MM.1S (cell line): ENCODE measurements at regions not wholly inside any gene's neighbourhood (a gene's known extent, or its start where the extent isn't known, plus 50 kb on each side); places are given as distances from the start of the nearest gene placed in this dataset.

ENCODE experiments used
- CTCF ChIP-seq: fragments of 300-600 bp; sonication (generic); IDR thresholded peaks from 2 replicates; pipeline ENCODE4 v1.5.1; 2016; ENCODE audit warnings: antibody characterized with exemption, low read length, mixed read lengths
- EZH2 ChIP-seq: fragments of 300-600 bp; sonication (generic); optimal IDR thresholded peaks from 2 replicates; pipeline ENCODE3; 2017; ENCODE audit warnings: low read depth, mild to moderate bottlenecking, antibody characterized with exemption, low read length, mixed read lengths
- EZH2phosphoT487 ChIP-seq: fragments of 300-600 bp; sonication (generic); IDR thresholded peaks from 2 replicates; pipeline ENCODE4 v1.6.1; 2018; ENCODE audit warnings: antibody characterized with exemption, low read length

- no peak for TF ChIP-seq CTCF
- no peak for TF ChIP-seq EZH2
- no peak for TF ChIP-seq EZH2phosphoT487
Observed at GRCh38 chr5:145350513-145350912, 484.6 kb downstream of the PRELID2 start.
